ENCODE measurements at regions not wholly inside any gene's neighbourhood (a gene's known extent, or its start where the extent isn't known, plus 50 kb on each side); places are given as distances from the start of the nearest gene placed in this dataset.

DNA sequence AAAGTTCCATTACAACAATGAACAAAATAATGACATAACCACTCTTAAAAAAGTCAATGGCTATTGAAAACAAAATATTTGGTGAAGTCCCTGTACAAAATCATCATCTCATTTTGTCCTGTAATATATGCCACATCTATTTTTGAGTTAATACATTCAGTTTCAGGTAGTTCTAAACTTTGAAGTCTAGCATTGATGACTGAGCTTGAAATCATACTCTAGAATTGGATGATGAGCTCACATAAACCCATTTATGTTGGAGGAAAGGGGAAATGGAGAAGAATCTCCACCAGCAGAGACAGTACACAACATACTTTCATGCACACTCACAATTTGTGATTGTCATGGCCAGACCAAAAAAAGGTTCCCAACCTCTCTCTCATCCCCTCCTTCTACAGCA lies 371.1 kb upstream of the NR3C2 start:
- H3K9ac ChIP-seq (ENCODE audit: low read length) = no peak overlapping the region
- H3K27me3 ChIP-seq (ENCODE audit: control insufficient read depth, insufficient read depth, low read length) = no peaks in the 10 kb centered on the region
- H3K36me3 ChIP-seq (ENCODE audit: control insufficient read depth, insufficient read depth, low read length) = no peaks in the 10 kb centered on the region
- H3K4me1 ChIP-seq (ENCODE audit: control insufficient read depth, insufficient read depth, low read length) = no peaks in the 10 kb centered on the region
- H3K9me3 ChIP-seq (ENCODE audit: control insufficient read depth, insufficient read depth, low read depth, low read length) = no peaks in the 10 kb centered on the region
- no peak overlapping the region for H3K27ac ChIP-seq (ENCODE audit: low read depth, low read length)
- no peak overlapping the region for H3K4me3 ChIP-seq (ENCODE audit: low read depth, low read length)

DNA sequence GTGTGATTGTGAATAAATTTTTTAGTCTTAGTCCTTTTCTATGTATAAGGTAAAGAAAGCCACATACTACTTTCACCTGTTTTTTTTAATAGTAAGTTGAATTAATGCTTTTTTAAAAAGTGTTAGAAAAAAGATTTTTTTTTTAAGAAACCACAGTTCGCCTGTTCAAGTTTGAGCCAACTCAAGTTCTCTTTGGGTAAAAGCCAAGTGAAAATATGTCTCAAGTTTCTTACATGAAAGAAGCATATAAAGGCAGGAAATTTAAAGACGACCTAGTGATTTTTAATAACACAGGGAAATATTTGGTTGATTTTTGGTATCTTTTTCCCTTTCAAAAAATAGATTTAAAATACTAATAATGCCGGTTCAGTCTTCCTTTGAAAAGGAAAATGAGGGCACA lies 369.9 kb upstream of the NR3C2 start:
- H3K4me3 ChIP-seq (ENCODE audit: low read depth, low read length) = no peak overlapping the region
- H3K4me1 ChIP-seq (ENCODE audit: control insufficient read depth, insufficient read depth, low read length) = no peaks in the 10 kb centered on the region
- no peaks in the 10 kb centered on the region for H3K36me3 ChIP-seq (ENCODE audit: control insufficient read depth, insufficient read depth, low read length)
- H3K27ac ChIP-seq (ENCODE audit: low read depth, low read length) = no peak overlapping the region
- no peaks in the 10 kb centered on the region for H3K27me3 ChIP-seq (ENCODE audit: control insufficient read depth, insufficient read depth, low read length)
- H3K9me3 ChIP-seq (ENCODE audit: control insufficient read depth, insufficient read depth, low read depth, low read length) = no peaks in the 10 kb centered on the region
- no peak overlapping the region for H3K9ac ChIP-seq (ENCODE audit: low read length)

DNA sequence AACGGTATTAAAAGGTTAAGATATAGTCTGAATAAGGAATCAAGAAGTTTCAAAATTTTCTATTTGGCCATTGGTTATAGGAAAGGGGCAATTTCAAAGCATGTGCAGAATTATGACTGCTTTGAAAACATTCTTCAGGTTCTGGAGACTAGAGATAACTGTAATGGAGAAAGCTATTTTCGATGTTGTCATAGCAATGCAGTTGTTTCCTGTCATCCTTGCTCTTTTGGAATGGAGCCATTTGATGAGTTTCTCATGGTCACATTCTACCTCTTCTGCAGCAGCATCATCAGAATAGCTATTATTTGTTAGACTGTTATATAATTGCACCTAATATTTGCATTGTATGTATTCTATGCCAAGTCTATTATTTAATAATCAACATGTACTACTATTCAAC lies 368.2 kb upstream of the NR3C2 start:
- H3K27ac ChIP-seq (ENCODE audit: low read depth, low read length) = no peak overlapping the region
- H3K9me3 ChIP-seq (ENCODE audit: control insufficient read depth, insufficient read depth, low read depth, low read length) = peaks cover 8% of the 10 kb centered on the region
- no peak overlapping the region for H3K4me3 ChIP-seq (ENCODE audit: low read depth, low read length)
- H3K4me1 ChIP-seq (ENCODE audit: control insufficient read depth, insufficient read depth, low read length) = no peaks in the 10 kb centered on the region
- H3K9ac ChIP-seq (ENCODE audit: low read length) = no peak overlapping the region
- no peaks in the 10 kb centered on the region for H3K36me3 ChIP-seq (ENCODE audit: control insufficient read depth, insufficient read depth, low read length)
- no peaks in the 10 kb centered on the region for H3K27me3 ChIP-seq (ENCODE audit: control insufficient read depth, insufficient read depth, low read length)

DNA sequence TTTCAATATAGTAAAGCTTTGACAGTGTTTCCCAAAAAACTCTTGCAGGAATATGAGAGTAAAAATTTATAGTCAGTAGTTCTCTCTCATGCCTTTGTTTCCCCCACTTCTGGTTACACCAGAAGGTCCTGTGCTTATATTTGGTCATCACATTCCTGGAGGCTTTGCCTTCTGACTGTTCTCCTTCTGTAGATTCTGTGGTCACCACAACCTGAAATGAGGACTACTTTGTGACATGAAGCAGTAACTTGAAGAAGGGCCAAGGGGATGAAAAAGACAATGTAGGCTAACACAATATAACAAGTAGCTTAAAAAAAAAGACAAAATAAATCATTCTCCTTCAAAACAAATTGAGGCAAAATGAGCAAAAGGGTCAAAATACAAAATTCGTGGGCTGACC lies 366.2 kb upstream of the NR3C2 start:
- Histone ChIP-seq H3K9ac (ENCODE audit: low read length) (no peak overlapping the region), H3K4me3 (ENCODE audit: low read depth, low read length) (no peak overlapping the region)

DNA sequence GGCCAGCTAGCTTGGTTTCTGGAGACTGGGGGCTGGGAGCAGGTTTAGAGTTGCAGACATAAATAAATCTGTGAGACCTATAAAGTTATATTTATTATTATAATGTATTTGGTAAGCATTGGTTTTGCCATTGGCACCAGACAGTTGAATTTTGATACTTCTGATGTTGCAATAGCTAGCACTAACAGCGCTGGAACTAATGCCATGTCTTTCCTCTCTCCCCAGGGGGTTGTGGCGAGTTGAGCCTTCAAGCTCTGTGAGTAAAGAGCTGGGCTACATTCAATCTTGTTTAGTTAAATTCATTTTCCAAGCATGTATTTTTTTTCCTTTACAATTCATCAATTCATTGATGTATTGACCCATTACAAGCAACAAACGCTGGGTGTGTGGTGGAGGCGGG lies 358.7 kb upstream of the NR3C2 start:
- H3K9me3 ChIP-seq (ENCODE audit: control insufficient read depth, insufficient read depth, low read depth, low read length) = peaks cover 3% of the 10 kb centered on the region; the same call in 1 of the 2 replicates
- H3K4me1 ChIP-seq (ENCODE audit: control insufficient read depth, insufficient read depth, low read length) = no peaks in the 10 kb centered on the region
- no peak overlapping the region for H3K9ac ChIP-seq (ENCODE audit: low read length)
- H3K27me3 ChIP-seq (ENCODE audit: control insufficient read depth, insufficient read depth, low read length) = no peaks in the 10 kb centered on the region
- H3K4me3 ChIP-seq (ENCODE audit: low read depth, low read length) = no peak overlapping the region
- no peaks in the 10 kb centered on the region for H3K36me3 ChIP-seq (ENCODE audit: control insufficient read depth, insufficient read depth, low read length)
- no peak overlapping the region for H3K27ac ChIP-seq (ENCODE audit: low read depth, low read length)

More for the DNA sequence above, 366.2 kb upstream of the NR3C2 start:
- H3K4me1 ChIP-seq (ENCODE audit: control insufficient read depth, insufficient read depth, low read length) = no peaks in the 10 kb centered on the region
- no peak overlapping the region for H3K27ac ChIP-seq (ENCODE audit: low read depth, low read length)
- no peaks in the 10 kb centered on the region for H3K27me3 ChIP-seq (ENCODE audit: control insufficient read depth, insufficient read depth, low read length)
- no peaks in the 10 kb centered on the region for H3K36me3 ChIP-seq (ENCODE audit: control insufficient read depth, insufficient read depth, low read length)
- H3K9me3 ChIP-seq (ENCODE audit: control insufficient read depth, insufficient read depth, low read depth, low read length) = peaks cover 8% of the 10 kb centered on the region

DNA sequence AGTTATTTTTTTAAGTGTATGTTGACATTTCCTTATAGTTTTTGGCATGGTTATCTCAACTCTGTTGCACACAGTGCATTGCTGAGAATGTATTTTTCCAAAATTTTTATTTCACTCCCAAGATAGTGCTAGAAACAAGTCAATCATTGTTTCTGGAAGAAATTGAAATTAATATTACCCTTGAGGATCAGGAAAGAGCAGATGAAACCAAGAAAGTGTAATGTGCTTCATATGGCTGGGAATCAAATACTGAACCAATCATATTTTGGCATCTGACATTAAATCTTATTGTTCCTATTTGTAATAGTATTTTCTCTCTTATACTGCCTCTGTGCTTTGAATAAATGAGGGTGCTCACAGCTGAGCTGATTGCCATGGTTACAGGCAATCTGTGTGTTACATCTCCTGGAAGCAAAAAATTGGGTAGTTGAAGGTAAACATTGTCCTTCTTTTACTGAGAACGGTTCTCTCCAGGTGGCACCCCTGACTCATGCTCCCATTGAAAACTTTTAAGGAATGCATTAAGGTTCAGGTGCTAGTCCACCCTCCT lies 358.2 kb upstream of the NR3C2 start:
- H3K4me3 ChIP-seq (ENCODE audit: low read depth, low read length) = no peak overlapping the region
- peaks cover 4% of the 10 kb centered on the region for H3K4me1 ChIP-seq (ENCODE audit: control insufficient read depth, insufficient read depth, low read length)
- no peaks in the 10 kb centered on the region for H3K36me3 ChIP-seq (ENCODE audit: control insufficient read depth, insufficient read depth, low read length)
- H3K27me3 ChIP-seq (ENCODE audit: control insufficient read depth, insufficient read depth, low read length) = no peaks in the 10 kb centered on the region
- no peak overlapping the region for H3K9ac ChIP-seq (ENCODE audit: low read length)
- no peak overlapping the region for H3K27ac ChIP-seq (ENCODE audit: low read depth, low read length)
- H3K9me3 ChIP-seq (ENCODE audit: control insufficient read depth, insufficient read depth, low read depth, low read length) = no peaks in the 10 kb centered on the region

DNA sequence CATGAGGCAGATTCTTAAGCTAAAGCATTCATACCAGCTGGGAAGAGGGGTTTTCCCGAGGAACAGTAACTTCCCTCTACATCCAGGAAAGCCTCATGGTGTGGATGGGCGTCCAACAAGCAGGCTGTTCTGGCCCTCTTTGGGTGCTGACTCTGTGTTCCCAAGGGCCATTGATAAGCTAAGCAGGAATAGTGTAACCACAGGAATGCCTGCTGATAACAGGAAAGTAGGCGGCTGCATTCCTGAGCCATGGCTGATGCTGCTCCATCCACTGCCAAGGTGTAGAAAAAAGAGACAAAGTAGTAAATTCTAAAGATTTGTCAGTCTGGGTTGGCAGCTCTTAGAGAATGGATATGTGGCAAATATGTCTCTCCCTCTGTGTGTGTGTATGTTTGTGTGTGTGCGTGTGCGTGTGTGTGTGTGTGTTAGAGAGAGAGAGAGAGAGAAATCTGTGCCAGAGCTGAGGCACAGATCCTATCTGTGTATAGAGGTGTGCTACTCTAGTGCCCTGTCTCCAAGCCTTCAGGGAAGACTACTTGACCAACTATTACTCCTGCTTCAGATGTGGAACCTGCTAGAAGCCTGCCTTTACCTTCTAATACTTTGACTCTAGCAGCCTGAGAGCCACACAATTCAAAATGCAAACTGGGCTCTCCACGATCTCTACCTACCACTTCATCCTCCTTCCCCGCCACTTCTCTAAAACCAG lies 353.1 kb upstream of the NR3C2 start:
- Histone ChIP-seq H3K4me3 (ENCODE audit: low read depth, low read length) (no peak overlapping the region), H3K4me1 (ENCODE audit: control insufficient read depth, insufficient read depth, low read length) (peaks cover 16% of the 10 kb centered on the region), H3K9ac (ENCODE audit: low read length) (no peak overlapping the region), H3K27me3 (ENCODE audit: control insufficient read depth, insufficient read depth, low read length) (no peaks in the 10 kb centered on the region), H3K9me3 (ENCODE audit: control insufficient read depth, insufficient read depth, low read depth, low read length) (no peaks in the 10 kb centered on the region), H3K36me3 (ENCODE audit: control insufficient read depth, insufficient read depth, low read length) (no peaks in the 10 kb centered on the region), H3K27ac (ENCODE audit: low read depth, low read length) (no peak overlapping the region)

DNA sequence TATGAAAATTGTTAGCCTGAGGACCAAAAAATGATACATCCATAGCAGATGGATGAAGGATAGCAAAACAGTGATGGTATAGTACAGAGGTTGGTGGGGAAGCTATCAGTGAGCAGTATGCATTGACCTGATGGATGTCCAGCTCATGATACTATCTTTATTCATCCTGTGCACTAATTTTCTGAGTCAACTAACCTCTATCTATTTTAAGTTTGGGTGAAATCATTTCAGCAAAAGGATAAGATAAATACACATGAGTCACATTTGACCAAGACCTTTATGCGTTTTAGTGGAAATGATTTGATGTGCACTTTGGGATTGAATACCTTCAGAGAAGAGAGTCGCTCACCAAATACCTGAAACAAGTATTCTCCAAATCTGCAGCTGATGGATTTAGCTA lies 351.0 kb upstream of the NR3C2 start:
- H3K4me1 ChIP-seq (ENCODE audit: control insufficient read depth, insufficient read depth, low read length) = peaks cover 17% of the 10 kb centered on the region
- H3K9ac ChIP-seq (ENCODE audit: low read length) = no peak overlapping the region
- H3K27me3 ChIP-seq (ENCODE audit: control insufficient read depth, insufficient read depth, low read length) = no peaks in the 10 kb centered on the region
- no peaks in the 10 kb centered on the region for H3K36me3 ChIP-seq (ENCODE audit: control insufficient read depth, insufficient read depth, low read length)
- no peak overlapping the region for H3K27ac ChIP-seq (ENCODE audit: low read depth, low read length)
- no peaks in the 10 kb centered on the region for H3K9me3 ChIP-seq (ENCODE audit: control insufficient read depth, insufficient read depth, low read depth, low read length)
- H3K4me3 ChIP-seq (ENCODE audit: low read depth, low read length) = no peak overlapping the region

DNA sequence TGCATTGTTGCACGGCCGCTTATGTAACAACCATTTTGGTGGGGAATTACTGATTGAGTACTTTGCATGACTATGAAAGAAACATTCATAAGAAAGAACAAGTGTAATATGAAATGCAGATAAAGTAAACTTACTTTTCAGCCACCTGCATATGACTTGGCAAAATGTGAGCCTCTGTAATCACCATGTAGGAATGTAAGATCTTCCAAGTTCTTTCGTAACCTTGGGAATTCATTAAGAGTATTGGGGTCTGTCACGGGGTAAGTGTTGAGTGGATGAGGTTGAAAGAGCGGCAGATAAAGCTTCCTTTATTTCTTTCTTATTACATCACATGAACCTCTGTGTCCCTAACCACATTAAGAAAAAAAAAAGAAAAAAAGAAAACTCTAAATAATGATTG lies 348.5 kb upstream of the NR3C2 start:
- H3K27me3 ChIP-seq (ENCODE audit: control insufficient read depth, insufficient read depth, low read length) = no peaks in the 10 kb centered on the region

DNA sequence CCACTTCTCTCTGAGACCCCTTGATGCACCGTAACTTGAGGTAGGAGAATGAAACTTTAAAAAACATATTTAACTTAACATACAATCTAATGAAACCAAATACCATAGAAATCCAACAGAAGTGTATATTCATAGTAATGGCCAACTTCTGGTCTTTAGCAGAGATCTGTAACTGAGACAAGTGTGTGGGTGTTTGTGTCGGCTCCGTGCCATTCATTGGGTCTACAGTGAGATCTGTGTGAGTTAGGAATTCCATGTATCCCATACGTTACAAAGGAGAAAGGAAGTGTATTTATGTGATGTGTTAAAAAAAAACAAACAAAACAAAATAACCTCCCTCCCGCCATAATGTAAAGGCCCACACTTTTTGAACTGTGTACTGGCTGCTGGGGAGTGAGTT lies 348.0 kb upstream of the NR3C2 start:
- Histone ChIP-seq H3K27ac (ENCODE audit: low read depth, low read length) (no peak overlapping the region), H3K9me3 (ENCODE audit: control insufficient read depth, insufficient read depth, low read depth, low read length) (no peaks in the 10 kb centered on the region), H3K9ac (ENCODE audit: low read length) (no peak overlapping the region)

More for the DNA sequence above, 348.5 kb upstream of the NR3C2 start:
- H3K9me3 ChIP-seq (ENCODE audit: control insufficient read depth, insufficient read depth, low read depth, low read length) = no peaks in the 10 kb centered on the region
- H3K4me3 ChIP-seq (ENCODE audit: low read depth, low read length) = no peak overlapping the region
- peaks cover 22% of the 10 kb centered on the region for H3K4me1 ChIP-seq (ENCODE audit: control insufficient read depth, insufficient read depth, low read length)
- H3K27ac ChIP-seq (ENCODE audit: low read depth, low read length) = no peak overlapping the region
- H3K36me3 ChIP-seq (ENCODE audit: control insufficient read depth, insufficient read depth, low read length) = no peaks in the 10 kb centered on the region
- no peak overlapping the region for H3K9ac ChIP-seq (ENCODE audit: low read length)

DNA sequence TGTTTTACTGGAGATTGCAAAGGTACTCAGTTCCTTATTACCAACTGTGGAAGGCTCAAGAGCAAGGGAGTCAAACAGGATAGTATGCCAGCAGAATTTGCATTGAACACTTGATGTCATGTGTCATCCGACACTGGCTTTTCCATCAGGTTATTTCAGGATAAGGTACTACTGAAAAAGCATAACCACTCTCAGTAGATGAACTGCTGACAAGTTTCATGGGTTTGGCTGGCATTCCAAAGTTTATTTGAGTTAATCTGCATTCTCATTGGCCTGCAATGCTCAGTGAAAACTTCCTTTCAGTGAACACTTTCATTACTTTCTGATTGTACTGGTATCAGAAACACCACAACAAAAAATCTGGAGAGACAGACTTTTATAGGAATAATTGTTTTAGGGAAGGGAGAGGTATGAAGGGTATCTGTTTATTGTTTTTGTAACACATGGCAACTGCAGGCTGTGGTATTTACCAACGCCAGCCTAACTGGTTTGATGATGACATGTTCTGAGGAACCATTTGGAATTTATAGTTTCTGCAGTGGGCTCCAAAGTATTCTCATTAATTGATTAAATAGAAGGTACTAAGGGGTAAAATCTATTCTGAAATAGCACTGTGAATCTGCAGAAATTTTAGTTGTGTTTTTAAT lies 345.7 kb upstream of the NR3C2 start:
- Histone ChIP-seq H3K9ac (ENCODE audit: low read length) (no peak overlapping the region), H3K36me3 (ENCODE audit: control insufficient read depth, insufficient read depth, low read length) (no peaks in the 10 kb centered on the region), H3K27me3 (ENCODE audit: control insufficient read depth, insufficient read depth, low read length) (no peaks in the 10 kb centered on the region), H3K9me3 (ENCODE audit: control insufficient read depth, insufficient read depth, low read depth, low read length) (no peaks in the 10 kb centered on the region), H3K4me3 (ENCODE audit: low read depth, low read length) (no peak overlapping the region), H3K27ac (ENCODE audit: low read depth, low read length) (no peak overlapping the region), H3K4me1 (ENCODE audit: control insufficient read depth, insufficient read depth, low read length) (peaks cover 13% of the 10 kb centered on the region)

More for the DNA sequence above, 348.0 kb upstream of the NR3C2 start:
- Histone ChIP-seq H3K4me1 (ENCODE audit: control insufficient read depth, insufficient read depth, low read length) (peaks cover 18% of the 10 kb centered on the region), H3K4me3 (ENCODE audit: low read depth, low read length) (no peak overlapping the region), H3K27me3 (ENCODE audit: control insufficient read depth, insufficient read depth, low read length) (no peaks in the 10 kb centered on the region), H3K36me3 (ENCODE audit: control insufficient read depth, insufficient read depth, low read length) (no peaks in the 10 kb centered on the region)

Measured in HUES6 (cell line).